H1 (cell line): ENCODE measurements at regions not wholly inside any gene's neighbourhood (a gene's known extent, or its start where the extent isn't known, plus 50 kb on each side); places are given as distances from the start of the nearest gene placed in this dataset.

Experiments
- ATF2 ChIP-seq: IDR thresholded peaks from 2 replicates; pipeline ENCODE4 v1.6.1; 2012; ENCODE audit warnings: low read length, inconsistent platforms
- CTCF ChIP-seq, 3 experiments: IDR thresholded peaks; 1 replicate in 2 of 3; 2 replicates in 1 of 3; pipeline versions ENCODE4 v1.5.1 to v1.6.1; 2011; ENCODE audit warnings: low read length in 3 of 3, mild to moderate bottlenecking in 3 of 3, inconsistent platforms in 2 of 3, low read depth in 1 of 3, moderate library complexity in 1 of 3; ENCODE audit not compliant: insufficient read depth in 1 of 3; ENCODE audit errors: control extremely low read depth in 1 of 3
- POLR2A ChIP-seq, 2 experiments: IDR thresholded peaks; 1 replicate in 1 of 2; 2 replicates in 1 of 2; pipeline ENCODE4 v1.6.1; 2011; ENCODE audit warnings: low read depth in 2 of 2, low read length in 2 of 2, mild to moderate bottlenecking in 2 of 2; ENCODE audit errors: control extremely low read depth in 1 of 2

- TF ChIP-seq CTCF (IDR thresholded peaks at IDR 0.05; ENCODE audit: control extremely low read depth in 1 of 3, insufficient read depth in 1 of 3, low read depth in 1 of 3, low read length in 3 of 3) (no peak), ATF2 (no peak), POLR2A (IDR thresholded peaks at IDR 0.05; ENCODE audit: control extremely low read depth in 1 of 2, low read depth in 2 of 2, low read length in 2 of 2) (no peak)
Observed at GRCh38 chr11:70833554-70833953, 418.8 kb downstream of the SHANK2 start.
